ENCODE measurements at regions not wholly inside any gene's neighbourhood (a gene's known extent, or its start where the extent isn't known, plus 50 kb on each side); places are given as distances from the start of the nearest gene placed in this dataset.

DNA sequence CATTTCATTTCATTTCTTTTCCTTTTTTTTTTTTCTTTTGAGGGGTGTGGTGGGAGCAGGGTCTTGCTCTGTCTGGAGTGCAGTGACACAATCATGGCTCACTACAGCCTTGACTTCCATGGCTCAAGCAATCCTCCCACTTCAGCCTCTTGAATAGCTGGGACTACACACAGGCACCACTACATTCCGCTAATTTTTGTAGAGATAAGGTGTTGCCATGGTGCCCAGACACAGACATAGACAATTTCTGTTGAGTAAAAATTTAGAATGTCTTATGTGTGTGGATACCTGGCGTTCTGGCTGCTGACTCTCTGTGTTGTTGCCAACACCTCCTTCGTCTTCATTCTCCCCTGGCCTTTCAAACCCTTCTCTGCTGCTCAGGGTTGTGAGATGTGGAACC is 54.0 kb upstream of the PRSS58 start:
- CTCF ChIA-PET: no interaction called here
- peaks cover 0 to 7% of the 10 kb centered on the region in 2 experiments for H3K27me3 ChIP-seq (ENCODE audit: control insufficient read depth in 1 of 2, insufficient read depth in 2 of 2, low read length in 2 of 2)
- peaks cover 18% of the 10 kb centered on the region for H3K4me1 Mint-ChIP-seq (ENCODE audit: low read depth)
- no peak overlapping the region for H3K4me3 Mint-ChIP-seq
- no peak overlapping the region for H3K27ac Mint-ChIP-seq
- H3K27me3 Mint-ChIP-seq: no peaks in the 10 kb centered on the region
- ATAC-seq (ENCODE audit: poor library complexity) (no peak), DNase-seq (no peak)
- intact Hi-C loops (cut with DNase I, micrococcal nuclease): no loop called here
- peaks cover 15% of the 10 kb centered on the region for H3K4me1 ChIP-seq (ENCODE audit: insufficient read depth, low read length)
- H3K9me3 ChIP-seq (ENCODE audit: control insufficient read depth in 1 of 2, insufficient read depth in 1 of 2, low read length in 2 of 2): no peaks in the 10 kb centered on the region
- no peak overlapping the region for H3K4me3 ChIP-seq (ENCODE audit: low read length)
- no peaks in the 10 kb centered on the region for H3K36me3 Mint-ChIP-seq (ENCODE audit: low read depth)
- H3K27ac ChIP-seq (ENCODE audit: low read depth in 1 of 2, low read length in 2 of 2): no peak overlapping the region
- TF ChIP-seq CTCF (IDR thresholded peaks at IDR 0.05): no peak
- H3K9me3 Mint-ChIP-seq: no peaks in the 10 kb centered on the region
- POLR2A ChIA-PET: interaction anchor here (2.2 to 3.6 kb wide), 3 partner anchors 8 to 497 kb away, joined by 16 to 22 read pairs (median 18); no protein-coding TSS in a partner anchor
- H3K36me3 ChIP-seq (ENCODE audit: insufficient read depth, low read length): no peaks in the 10 kb centered on the region

- H3K36me3 ChIP-seq (ENCODE audit: insufficient read depth, low read length): no peaks in the 10 kb centered on the region
- Mint-ChIP-seq H3K27ac (no peak overlapping the region), H3K36me3 (ENCODE audit: low read depth) (no peaks in the 10 kb centered on the region), H3K27me3 (no peaks in the 10 kb centered on the region), H3K4me1 (ENCODE audit: low read depth) (peaks cover 26% of the 10 kb centered on the region), H3K9me3 (no peaks in the 10 kb centered on the region), H3K4me3 (no peak overlapping the region)
- H3K27ac ChIP-seq (ENCODE audit: low read depth in 1 of 2, low read length in 2 of 2): no peak overlapping the region
- H3K4me3 ChIP-seq (ENCODE audit: low read length): peak overlapping the region; percentile 30
- H3K4me1 ChIP-seq (ENCODE audit: insufficient read depth, low read length): peaks cover 13% of the 10 kb centered on the region
- DNase-seq (no peak), ATAC-seq (ENCODE audit: poor library complexity) (no peak)
- no peaks in the 10 kb centered on the region for H3K27me3 ChIP-seq (ENCODE audit: control insufficient read depth in 1 of 2, insufficient read depth in 2 of 2, low read length in 2 of 2)
- ChIA-PET POLR2A (interaction anchor here (1.3 to 7.3 kb wide), 3 partner anchors 479 to 501 kb away, joined by 9 to 87 read pairs (median 20); no protein-coding TSS in a partner anchor), CTCF (no interaction called here)
- no peaks in the 10 kb centered on the region for H3K9me3 ChIP-seq (ENCODE audit: control insufficient read depth in 1 of 2, insufficient read depth in 1 of 2, low read length in 2 of 2)
- TF ChIP-seq CTCF (IDR thresholded peaks at IDR 0.05): no peak
- intact Hi-C loops (cut with DNase I, micrococcal nuclease): no loop called here
These were observed 51.1 kb upstream of the PRSS58 start for GRCh38 chr7:142308918-142309317.

DNA sequence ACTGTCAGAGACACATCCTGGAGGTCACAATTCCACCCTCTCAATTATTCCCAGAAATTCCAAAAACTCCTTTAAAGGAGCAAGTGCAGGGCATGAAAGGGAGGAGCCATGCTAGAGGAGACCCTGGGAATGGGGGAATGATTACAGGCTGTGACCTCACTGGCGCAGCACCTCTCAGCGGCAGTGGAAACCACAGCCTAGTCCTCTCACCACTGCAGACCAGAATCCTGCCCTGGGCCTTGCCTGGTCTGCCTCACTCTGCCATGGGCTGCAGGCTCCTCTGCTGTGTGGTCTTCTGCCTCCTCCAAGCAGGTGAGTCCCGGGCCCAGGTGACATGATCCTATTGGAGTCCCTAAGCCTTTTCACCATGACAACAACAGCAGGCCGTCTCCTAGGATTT is 50.5 kb upstream of the PRSS58 start:
- ChIA-PET POLR2A (interaction anchor here (1.3 to 7.3 kb wide), 3 partner anchors 480 to 502 kb away, joined by 9 to 87 read pairs (median 20); no protein-coding TSS in a partner anchor), CTCF (no interaction called here)
- DNase-seq (no peak), ATAC-seq (ENCODE audit: poor library complexity) (no peak)
- H3K9me3 ChIP-seq (ENCODE audit: control insufficient read depth in 1 of 2, insufficient read depth in 1 of 2, low read length in 2 of 2): no peaks in the 10 kb centered on the region
- peak overlapping the region; percentile 30 for H3K4me3 ChIP-seq (ENCODE audit: low read length)
- Mint-ChIP-seq H3K27me3 (no peaks in the 10 kb centered on the region), H3K36me3 (ENCODE audit: low read depth) (no peaks in the 10 kb centered on the region), H3K27ac (peak overlapping the region; percentile 18), H3K4me3 (no peak overlapping the region), H3K9me3 (no peaks in the 10 kb centered on the region), H3K4me1 (ENCODE audit: low read depth) (peaks cover 27% of the 10 kb centered on the region)
- intact Hi-C loops (cut with DNase I, micrococcal nuclease): no loop called here
- no peaks in the 10 kb centered on the region for H3K36me3 ChIP-seq (ENCODE audit: insufficient read depth, low read length)
- H3K4me1 ChIP-seq (ENCODE audit: insufficient read depth, low read length): peaks cover 16% of the 10 kb centered on the region
- no peak overlapping the region for H3K27ac ChIP-seq (ENCODE audit: low read depth in 1 of 2, low read length in 2 of 2)
- no peaks in the 10 kb centered on the region for H3K27me3 ChIP-seq (ENCODE audit: control insufficient read depth in 1 of 2, insufficient read depth in 2 of 2, low read length in 2 of 2)
- TF ChIP-seq CTCF (IDR thresholded peaks at IDR 0.05): no peak
